ENCODE measurements at regions not wholly inside any gene's neighbourhood (a gene's known extent, or its start where the extent isn't known, plus 50 kb on each side); places are given as distances from the start of the nearest gene placed in this dataset.
"Not testable (repeated sequence)": the region's sequence is repeated elsewhere in the genome, so short reads cannot be mapped to it uniquely, and the experiment has no call there.

DNA sequence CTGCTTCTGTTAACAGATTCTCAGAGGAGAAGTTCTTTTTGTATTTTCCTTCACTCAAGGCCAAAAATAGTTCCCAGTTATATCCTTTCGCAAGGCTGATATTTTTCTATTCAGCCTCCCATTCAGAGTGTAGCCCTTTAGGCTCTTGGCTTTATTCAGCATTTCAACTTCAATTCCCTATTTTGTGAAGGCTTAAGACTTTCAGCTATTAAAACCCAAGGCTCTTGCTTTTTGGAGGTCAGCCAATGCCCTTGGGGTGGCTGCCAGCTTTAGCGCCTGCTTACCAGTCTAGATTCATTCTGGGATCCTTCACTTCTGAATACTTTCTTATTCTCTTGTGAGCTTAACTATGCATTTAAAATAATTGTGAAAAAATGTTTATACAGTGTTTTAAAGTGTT, 57.3 kb upstream of the ADGRA3 start:
- DNase-seq = no peak

DNA sequence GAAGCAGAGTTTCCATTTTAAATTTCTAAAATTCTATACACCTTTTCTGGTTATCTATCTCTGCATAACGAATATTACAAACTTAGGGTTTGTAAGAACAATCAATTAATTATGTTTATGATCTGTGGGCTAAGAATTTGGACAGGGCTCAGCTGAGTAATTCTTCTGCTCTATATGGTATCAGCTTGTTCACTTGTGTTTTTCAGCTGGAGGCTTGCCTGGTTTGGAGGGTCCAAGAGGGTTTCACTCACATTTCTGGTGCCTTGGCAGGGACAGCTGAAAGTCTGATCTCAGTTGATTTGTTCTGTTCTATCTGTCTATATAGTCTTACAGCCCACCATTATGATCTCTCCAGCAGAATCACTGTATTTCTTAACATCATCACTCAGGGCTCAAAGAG, 57.8 kb upstream of the ADGRA3 start:
- no peak for DNase-seq

DNA sequence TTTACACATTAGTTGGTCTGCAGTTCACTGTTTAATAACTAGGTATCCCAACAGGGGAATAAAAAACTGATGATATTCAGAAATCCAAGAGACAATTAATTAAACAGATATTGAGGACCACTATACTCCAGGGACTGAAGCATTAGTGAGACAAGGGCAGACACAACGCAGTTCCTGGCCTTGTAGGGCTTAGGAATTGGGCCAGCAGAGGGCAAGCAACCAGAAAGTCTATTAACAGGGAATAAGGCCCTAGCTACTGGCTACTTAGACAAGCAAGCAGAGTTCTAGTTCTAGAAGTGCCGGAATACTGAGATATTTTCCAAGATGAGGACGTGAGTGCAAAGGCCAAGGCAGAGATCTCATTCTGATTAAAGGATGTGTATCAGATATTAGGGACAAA, 58.6 kb upstream of the ADGRA3 start:
- no peak for DNase-seq

DNA sequence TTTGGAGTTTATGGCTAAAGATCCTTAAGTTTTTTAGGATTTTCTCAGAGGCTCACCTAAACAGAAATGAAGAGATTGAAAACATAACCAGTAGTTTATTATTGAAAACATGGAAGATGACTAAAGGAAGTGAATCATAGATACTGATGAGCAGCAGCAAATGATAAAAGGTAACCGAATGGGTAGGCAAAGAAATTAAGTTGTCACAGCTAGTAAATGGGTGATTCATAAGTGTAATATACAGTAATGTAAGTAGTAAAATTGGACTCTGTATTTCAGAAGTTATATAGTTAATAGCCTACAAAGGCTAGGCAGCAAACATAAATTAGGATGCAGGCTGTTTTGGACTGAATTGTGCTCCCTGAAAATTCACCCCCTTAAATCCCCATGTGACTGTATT, 59.0 kb upstream of the ADGRA3 start:
- DNase-seq = no peak

DNA sequence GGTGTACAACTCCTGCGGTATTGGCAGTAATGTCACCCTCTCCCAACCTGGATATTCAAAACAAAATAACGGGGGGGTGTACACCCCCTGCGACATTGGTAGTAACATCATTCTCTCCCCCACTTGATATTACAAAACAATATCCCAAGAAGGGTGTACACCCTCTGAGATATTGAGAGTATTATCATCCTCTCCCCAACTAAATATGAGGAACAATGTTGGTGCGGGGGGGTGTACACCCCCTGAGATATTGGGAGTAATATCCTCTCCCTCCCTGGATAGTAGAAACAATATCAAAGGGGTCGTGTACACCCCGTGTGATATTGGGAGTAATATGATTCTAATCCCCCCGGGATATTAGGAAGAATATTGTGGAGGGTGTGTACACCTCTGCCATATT, 71.4 kb upstream of the ADGRA3 start:
- no peak for DNase-seq

DNA sequence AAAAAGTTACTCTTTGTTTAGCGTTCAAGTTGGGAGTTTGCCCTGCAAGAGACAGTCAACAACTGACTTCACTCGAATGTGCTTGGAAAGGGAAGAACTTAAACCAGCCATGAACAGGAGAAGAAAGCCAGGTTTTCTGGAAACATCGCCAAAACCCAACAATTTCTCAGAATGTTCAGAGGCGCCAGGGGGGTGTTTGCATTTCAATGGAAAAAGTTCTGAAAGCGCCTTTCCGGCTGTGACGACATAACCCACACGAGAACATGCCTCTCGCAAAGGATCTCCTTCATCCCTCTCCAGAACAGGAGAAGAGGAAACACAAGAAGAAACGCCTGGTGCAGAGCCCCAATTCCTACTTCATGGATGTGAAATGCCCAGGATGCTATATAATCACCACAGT, 78.1 kb upstream of the ADGRA3 start:
- no peak for DNase-seq

DNA sequence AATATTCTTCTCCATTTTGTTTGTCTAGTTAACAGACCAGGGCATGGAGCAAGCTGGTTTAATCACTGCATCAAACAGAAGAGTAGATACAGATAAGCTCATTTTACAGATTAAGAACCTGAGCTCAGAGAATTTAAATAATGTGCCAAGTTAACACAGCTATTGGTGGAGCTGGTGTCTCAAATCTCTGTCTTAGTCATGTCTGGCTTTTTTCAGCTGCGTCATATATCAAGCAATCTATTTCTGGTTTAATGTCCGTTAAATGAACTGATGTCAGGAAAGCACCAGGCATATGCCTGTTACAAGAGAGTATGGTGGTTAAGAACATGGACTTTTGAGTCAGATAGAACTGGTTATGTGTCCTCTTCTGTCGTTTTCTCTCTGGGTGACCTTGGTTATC, 79.8 kb upstream of the ADGRA3 start:
- DNase-seq = no peak

DNA sequence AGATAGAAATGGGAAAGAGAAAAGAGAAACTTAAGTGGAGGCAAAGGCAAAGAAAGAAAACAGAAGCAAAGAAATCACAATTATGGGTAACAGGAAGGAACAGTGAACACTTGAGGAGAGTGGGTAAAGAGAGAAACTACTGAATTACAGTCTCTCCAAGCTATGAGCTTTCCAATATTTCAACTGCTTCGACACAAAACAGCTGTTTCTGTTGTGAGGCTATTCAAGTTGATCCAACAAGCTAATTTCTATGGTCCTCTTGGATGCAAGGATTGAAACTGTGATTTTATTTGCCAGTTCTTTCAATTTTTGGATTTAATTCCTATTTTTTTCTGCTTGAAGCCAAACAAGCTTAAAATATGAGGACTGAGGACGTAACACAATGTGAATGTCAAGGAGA, 80.5 kb upstream of the ADGRA3 start:
- DNase-seq = no peak

DNA sequence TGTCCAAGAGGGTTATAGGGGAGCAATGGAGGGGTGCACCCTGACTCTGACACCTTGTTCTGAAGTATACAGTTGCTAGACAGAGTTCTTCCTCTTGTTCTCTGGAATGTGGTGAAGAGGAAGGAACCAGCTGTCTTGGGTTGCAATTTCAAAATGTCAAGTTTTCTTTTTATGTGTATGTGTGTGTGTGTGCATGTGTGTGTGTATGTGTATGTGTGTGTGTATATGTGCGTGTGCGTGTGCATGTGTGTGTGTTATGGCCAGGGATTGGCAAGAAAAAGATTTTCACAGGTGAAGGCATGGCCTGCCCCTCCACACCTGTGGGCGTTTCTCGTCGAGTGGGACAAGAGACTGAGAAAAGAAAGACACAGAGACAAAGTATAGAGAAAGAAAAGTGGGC, 81.6 kb upstream of the ADGRA3 start:
- DNase-seq = no peak

DNA sequence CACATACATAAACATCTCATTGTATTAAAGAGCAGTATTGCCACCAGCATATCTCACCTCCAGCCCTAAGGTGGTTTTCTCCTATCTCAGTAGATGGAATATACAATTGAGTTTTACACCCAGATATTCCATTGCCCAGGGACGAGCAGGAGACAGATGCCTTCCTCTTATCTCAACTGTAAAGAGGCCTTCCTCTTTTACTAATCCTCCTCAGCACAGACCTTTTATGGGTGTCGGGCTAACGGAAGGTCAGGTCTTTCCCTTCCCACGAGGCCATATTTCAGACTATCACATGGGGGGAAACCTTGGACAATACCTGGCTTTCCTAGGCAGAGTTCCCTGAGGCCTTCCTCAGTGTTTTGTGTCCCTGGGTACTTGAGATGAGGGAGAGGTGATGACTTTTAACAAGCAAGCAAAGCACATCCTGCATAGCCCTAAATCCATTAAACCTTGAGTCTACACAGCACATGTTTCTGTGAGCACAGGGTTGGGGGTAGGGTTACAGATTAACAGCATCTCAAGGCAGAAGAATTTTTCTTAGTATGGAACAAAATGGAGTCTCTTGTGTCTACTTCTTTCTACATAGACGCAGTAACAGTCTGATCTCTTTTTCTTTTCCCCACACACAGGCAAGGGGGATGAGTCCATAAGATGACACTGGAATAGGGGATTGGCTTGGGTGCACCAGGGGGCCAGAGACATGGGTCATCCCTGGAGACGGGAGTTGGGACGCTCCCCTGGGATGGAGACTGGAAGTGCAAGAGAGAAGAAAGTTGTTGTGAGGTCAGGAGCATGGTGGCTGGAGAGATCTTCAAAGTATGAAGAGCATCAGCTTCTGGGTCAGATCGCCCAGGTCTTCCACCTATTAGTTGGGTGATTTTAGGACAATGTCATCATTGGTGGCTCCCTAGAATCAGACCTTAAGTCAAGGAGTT, 82.5 kb upstream of the ADGRA3 start:
- DNase-seq = not testable (repeated sequence)

DNA sequence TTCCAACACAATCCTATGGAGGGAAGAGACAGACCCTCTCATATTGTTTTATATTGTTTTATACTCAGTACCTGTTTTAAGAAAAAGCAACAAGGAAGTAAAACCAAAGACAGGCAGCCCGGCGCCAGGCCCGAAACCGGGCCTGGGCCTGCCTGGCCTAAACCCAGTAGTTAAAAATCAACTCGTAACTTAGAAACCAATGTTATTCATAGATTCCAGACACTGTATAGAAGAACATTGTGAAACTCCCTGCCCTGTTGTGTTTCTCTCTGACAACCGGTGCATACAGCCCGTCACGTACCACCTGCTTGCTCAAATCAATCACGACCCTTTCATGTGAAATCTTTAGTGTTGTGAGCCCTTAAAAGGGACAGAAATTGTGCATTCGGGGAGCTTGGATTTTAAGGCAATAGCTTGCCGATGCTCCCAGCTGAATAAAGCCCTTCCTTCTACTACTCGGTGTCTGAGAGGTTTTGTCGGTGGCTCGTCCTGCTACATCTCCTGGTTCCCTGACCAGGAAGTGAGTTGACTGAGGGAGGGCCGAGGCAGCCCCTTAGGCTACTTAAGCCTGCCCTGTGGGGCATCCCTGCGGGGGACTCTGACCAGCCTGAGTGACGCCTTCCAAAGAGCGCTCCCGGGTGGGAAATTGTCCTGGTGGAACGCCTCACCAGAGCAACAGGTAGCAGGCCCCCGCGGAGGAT, 83.5 kb upstream of the ADGRA3 start:
- not testable (repeated sequence) for DNase-seq

DNA sequence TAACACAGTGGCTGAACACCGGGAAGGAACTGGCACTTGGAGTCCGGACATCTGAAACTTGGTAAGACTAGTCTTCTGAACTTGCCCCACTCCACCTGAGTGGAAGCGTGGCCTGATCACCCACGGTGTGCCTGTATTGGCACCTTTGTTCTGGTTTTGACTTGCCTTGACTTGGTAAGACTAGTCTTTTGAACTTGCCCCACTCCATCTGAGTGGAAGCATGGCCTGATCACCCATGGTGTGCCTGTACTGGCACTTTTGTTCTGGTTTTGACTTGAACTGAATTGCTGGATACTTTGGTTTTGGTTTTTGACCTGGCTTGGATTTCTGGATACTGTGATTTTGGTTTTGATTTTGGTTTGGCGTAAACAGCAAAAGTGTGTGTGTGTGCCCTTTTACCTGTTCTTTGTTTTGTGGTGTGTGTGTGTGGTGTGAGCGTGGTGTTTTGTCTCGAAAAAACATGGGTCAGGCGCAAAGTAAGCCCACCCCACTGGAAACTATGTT, 84.1 kb upstream of the ADGRA3 start:
- DNase-seq = not testable (repeated sequence)

DNA sequence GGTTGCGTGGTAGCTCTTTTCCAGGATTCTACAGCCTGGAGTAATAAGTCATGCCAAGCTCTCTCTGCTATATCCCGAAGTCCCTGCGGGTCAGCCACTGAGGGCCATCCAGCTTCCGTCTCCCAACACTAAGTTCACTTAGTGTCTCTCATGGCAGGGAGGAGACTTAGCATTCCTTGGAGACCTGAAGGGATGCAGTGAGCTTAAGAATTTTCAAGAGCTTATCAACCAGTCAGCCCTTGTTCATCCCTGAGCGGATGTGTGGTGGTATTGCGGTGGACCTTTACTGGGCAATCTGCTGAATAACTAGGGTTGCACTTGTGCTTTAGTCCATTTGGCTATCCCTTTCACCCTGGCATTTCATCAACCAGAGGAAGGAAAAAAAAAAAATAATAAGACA, 85.8 kb upstream of the ADGRA3 start:
- not testable (repeated sequence) for DNase-seq

DNA sequence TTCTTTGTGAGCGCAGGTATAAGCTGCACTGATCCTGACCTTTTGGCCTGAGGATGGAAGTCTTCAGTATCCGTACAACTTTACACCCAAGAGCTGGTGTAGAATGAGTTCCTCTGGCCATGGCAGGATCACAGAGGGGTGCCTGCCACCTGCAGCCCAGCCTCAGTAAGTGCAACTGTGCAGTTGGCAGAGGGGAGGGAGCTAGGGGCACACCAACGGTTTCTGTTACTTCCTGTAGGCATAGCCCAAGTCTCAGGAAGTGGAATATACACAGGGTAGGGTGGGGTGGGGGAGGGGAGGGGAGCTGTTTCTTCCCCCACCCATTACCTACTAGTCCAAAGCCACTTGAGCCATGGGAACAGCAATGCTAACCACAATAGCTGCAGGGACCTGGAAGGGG, 85.4 kb upstream of the GBA3 start:
- DNase-seq = peak; percentile 15

DNA sequence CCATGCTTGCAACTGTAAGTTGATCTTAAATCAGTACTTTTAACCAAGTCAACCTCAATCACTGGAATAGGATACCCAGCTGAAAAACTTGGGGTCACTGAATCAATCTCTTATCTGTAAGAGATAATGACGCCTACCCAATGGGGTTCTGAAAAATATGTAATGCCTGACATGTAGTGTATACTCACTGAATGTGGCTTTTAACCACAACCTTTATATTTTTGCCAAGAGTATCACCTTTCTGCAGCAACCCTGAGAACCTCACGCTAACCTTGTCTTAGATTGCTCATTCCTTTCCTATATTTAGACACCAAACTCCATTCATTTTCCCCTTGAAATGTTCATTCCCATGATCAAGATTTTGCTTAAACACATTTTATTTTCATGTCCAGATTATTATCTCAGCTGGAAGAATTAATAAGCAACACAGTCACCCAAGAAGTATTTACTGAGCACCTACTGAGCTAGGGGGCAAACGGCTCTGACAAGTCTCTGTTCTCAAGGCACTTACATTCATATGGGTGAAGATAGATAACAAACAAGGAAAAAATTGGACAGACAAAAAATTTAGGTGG, 82.7 kb upstream of the GBA3 start:
- not testable (repeated sequence) for DNase-seq

DNA sequence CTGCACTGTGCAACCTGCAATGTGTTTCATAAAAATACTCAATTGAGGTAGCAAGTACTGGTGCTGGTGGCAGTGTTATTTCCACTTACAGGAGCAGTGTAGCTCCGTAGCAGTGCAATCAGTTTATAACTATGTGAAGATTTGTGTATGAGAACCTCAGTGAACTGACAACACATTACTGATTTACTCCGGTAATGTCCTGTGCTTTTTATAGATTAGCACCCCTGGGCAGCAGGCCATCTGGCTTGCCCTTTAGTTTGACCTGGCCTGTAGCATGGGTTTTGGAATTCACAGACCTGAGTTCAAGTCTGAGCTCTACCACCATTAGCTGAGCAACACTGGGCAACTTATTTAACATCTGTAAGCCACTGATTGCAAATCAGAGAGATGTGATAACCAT, 78.6 kb upstream of the GBA3 start:
- DNase-seq = no peak

DNA sequence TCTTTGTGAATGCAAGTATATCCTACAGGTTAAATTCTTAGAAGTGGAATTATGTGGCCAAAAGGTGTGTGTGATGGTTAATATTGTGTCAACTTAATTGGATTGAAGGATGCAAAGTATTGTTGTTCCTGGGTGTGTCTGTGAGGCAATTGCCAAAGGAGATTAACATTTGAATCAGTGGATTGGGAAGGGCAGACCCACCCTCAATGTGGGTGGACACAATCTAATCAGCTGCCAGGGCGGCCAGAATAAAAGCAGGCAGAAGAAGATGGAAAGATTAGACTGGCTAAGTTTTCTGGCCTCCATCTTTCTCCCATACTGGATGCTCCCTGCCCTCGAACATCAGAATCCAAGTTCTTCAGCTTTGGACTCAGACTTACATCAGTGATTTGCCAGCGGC, 76.2 kb upstream of the GBA3 start:
- no peak for DNase-seq

DNA sequence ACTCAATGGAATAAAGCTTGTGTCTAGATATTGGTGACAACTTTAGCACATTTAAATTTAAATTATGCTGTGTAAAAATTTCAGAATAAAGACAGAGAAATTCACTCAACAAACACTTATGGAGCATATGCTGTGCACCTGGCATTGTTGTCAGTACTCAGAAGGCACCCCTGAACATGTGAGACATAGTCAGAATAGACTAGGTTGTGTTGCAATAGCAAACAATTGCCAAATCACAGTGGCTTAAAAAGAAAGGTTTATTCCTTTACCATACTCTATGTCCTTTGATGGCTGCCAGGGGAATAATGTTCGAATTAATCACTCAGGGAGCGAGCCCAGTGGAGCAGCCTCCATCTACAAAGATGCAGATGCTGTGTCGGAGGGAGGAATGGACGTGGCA, 72.6 kb upstream of the GBA3 start:
- DNase-seq = not testable (repeated sequence)

DNA sequence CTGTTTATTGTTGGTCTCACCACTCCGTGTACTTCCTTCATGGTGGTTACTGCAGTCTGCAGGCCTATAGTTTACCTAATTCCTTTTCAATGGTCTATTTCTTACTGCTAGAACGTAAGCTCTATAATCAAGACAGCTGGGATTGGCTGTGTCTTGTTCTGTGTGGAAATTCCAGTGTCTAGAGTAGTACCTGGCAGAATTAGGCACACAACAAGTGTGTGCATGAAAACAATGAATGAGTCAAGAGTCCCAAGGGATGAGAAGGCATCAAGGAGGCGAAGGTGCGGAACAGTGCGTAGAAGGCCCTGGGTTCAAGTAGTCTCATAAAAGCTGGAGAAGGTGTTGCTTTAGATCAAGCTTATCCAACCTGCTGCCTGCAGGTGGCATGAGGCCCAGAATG, 70.8 kb upstream of the GBA3 start:
- not testable (repeated sequence) for DNase-seq

DNA sequence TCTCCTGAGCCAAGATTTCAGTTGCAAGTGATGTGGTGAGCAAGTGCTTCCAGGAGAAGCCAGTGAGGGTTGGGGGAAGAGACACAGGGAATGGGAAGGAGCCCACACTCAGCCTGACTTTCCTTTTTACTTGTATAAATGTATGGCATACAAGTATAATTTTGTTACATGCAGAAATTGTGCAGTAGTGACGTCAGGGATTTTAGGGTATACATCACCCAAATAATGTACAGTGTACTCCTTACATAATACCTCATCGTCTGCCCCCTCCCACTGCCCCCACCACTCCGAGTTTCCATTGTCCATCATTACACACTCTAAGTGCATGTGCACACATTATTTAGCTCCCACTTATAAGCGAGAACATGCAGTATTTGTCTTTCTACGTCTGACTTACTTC, 68.7 kb upstream of the GBA3 start:
- not testable (repeated sequence) for DNase-seq

DNA sequence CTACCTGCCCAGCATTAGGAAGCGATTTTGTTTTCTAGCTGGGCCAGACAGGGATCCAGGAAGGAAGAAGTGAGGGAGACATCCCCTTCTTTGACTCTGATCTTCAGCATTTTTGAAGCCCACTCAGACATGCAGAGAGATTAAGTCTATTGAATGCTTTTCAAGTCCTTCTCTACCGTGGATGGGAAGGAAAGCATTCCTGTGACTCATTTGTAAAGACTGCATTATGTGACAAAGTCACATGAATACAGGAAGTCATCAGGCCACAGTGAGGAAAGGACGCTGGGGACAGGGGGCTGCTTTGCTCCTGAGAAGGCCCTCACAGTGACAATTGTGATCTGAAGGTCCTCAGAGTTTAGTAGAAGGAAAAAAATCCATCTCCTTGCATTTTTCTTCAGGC, 67.4 kb upstream of the GBA3 start:
- DNase-seq = no peak

DNA sequence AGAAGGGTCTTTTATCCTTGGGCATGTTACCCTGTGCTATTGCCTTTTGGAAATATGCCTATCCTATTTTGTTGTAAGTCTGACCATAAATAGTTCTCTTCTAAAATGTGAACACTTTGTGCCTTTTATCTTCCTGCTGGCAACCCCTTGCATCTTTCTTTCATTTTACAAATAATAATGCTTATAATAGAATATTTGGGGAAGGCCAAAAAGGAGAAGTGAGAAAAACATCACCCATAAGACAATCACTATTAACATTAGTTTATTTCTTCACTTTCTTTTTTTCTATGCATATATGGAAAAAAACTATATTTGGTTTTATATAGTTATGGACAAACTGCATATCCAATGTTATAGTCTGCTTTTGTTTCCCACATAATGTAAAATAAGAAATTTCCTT, 64.9 kb upstream of the GBA3 start:
- not testable (repeated sequence) for DNase-seq

DNA sequence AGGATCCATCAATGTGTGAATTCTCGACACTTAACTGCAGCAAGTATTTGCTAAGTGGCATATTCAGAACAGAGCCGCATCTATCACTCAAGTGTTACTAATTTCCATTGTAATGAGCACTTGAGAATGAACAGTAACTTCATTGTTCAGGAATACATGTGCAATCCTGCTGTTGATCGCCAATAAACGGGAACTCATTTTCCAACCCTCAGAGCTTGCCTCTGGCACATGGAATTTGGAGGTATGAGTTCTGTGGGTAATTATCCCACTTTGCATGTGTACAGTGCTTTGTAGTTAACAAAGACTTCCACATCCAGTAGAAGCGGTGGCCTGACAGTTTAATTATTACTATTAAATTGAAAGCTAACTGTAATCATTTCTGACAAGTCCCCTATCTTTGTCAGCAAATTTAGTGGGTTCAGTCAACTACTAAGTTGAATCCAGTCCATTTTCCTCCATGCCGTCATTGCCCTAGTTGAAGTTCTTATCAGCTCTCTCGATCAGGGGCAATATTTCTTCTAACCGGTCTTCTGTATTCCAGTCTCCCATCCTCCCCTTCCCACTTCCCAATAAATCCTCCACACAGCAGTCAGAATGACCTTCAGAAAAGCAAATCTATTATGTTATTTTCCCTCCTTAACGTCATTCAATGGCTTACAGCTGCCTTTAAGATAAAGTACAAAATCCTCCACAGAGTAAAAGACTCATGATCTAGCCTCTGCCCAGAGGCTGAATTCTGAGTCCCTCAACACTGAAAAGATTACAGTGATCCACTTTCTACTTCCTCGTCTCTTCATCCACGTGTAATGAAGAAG, 62.4 kb upstream of the GBA3 start:
- not testable (repeated sequence) for DNase-seq
